B cell (primary cell): ENCODE measurements at regions not wholly inside any gene's neighbourhood (a gene's known extent, or its start where the extent isn't known, plus 50 kb on each side); places are given as distances from the start of the nearest gene placed in this dataset.

Experiments used
- ATAC-seq: fragments of 200-7000 bp; cut with Tn5 transposase; one replicate; pipeline ENCODE4 v1.10.0; 2021; ENCODE audit warnings: low read depth, mild to moderate bottlenecking, moderate number of reproducible peaks, moderate library complexity
- CTCF ChIA-PET: fragments of 350-600 bp; sonication (Branson Sonifier 250); formaldehyde crosslinking; loops from one replicate; lab custom pipeline; 2021; ENCODE audit warnings: antibody characterized with exemption, inconsistent platforms; lab: Charles Lee
- POLR2A ChIA-PET: fragments of 350-600 bp; sonication (Branson Sonifier 250); formaldehyde crosslinking; loops from one replicate; lab custom pipeline; 2021; ENCODE audit warnings: antibody characterized with exemption; lab: Charles Lee
- DNase-seq: peaks from one replicate; pipeline ENCODE4 v3.0.0; 2013
- H2AFZ ChIP-seq: 2 replicates; pipeline ENCODE4 v1.6.1; 2012; ENCODE audit warnings: mild to moderate bottlenecking, low read depth, low read length; ENCODE audit not compliant: insufficient read depth, poor library complexity, severe bottlenecking
- H3K27ac ChIP-seq, 2 donors: 1 replicate in 1 of 2; 2 replicates in 1 of 2; pipeline ENCODE4 v1.5.1; 2012 to 2013; ENCODE audit warnings: low read length in 2 of 2, mild to moderate bottlenecking in 2 of 2, moderate library complexity in 1 of 2
- H3K27me3 ChIP-seq, 4 experiments: fragments of 200-600 bp in 1 of 4; sonication (generic) in 1 of 4; replicated peaks in 1 of 4; 1 replicate in 2 of 4; 2 replicates in 2 of 4; pipeline versions ENCODE4 v1.6.1 to v1.7.0; 2013 to 2016; ENCODE audit warnings: low read length in 3 of 4, mild to moderate bottlenecking in 2 of 4, mixed read lengths in 1 of 4, moderate library complexity in 1 of 4; ENCODE audit not compliant: insufficient read depth in 4 of 4, control insufficient read depth in 3 of 4; ENCODE audit errors: control extremely low read depth in 1 of 4
- H3K36me3 ChIP-seq, 2 experiments: replicated peaks in 1 of 2; 1 replicate in 1 of 2; 2 replicates in 1 of 2; pipeline versions ENCODE4 v1.6.1 to v1.7.1; 2013; ENCODE audit warnings: low read length in 1 of 2; ENCODE audit not compliant: insufficient read depth in 2 of 2, control insufficient read depth in 1 of 2; ENCODE audit errors: control extremely low read depth in 1 of 2, extremely low read depth in 1 of 2
- H3K4me1 ChIP-seq, 2 donors: fragments of 200-600 bp in 1 of 2; sonication (generic) in 1 of 2; 1 replicate in 1 of 2; 2 replicates in 1 of 2; pipeline versions ENCODE4 v1.5.1 to v1.6.1; 2013 to 2017; ENCODE audit warnings: low read length in 2 of 2; ENCODE audit not compliant: control insufficient read depth in 2 of 2, insufficient read depth in 2 of 2
- H3K4me2 ChIP-seq: replicated peaks from 2 replicates; pipeline ENCODE3; 2012; ENCODE audit warnings: mild to moderate bottlenecking, low read depth, low read length; ENCODE audit not compliant: poor library complexity, severe bottlenecking
- H3K4me3 ChIP-seq, 5 experiments: fragments of 200-600 bp in 1 of 5; sonication (generic) in 1 of 5; 1 replicate in 3 of 5; 2 replicates in 2 of 5; pipeline versions ENCODE4 v1.5.1 to v1.7.0; 2011 to 2016; ENCODE audit warnings: low read length in 4 of 5, mild to moderate bottlenecking in 4 of 5, low read depth in 2 of 5, control low read depth in 1 of 5, moderate library complexity in 1 of 5; ENCODE audit not compliant: insufficient read depth in 1 of 5; ENCODE audit errors: control extremely low read depth in 1 of 5, extremely low read depth in 1 of 5
- H3K79me2 ChIP-seq: fragments of 200-600 bp; sonication (generic); one replicate; pipeline ENCODE4 v1.6.0; 2016; ENCODE audit warnings: low read length; ENCODE audit not compliant: control insufficient read depth, insufficient read depth
- H3K9ac ChIP-seq: fragments of 200-600 bp; sonication (generic); 2 replicates; pipeline ENCODE4 v1.6.1; 2017; ENCODE audit warnings: mild to moderate bottlenecking, low read length, moderate library complexity
- H3K9me3 ChIP-seq, 3 donors: one replicate each; pipeline versions ENCODE4 v1.6.1 to v1.7.1; 2013; ENCODE audit warnings: low read length in 2 of 3; ENCODE audit not compliant: control insufficient read depth in 2 of 3, insufficient read depth in 1 of 3; ENCODE audit errors: control extremely low read depth in 1 of 3
- H4K20me1 ChIP-seq: 2 replicates; pipeline ENCODE4 v1.6.0; 2012; ENCODE audit warnings: mild to moderate bottlenecking, low read length; ENCODE audit not compliant: insufficient read depth, control insufficient read depth, poor library complexity, severe bottlenecking
- H3K27ac Mint-ChIP-seq: one replicate; pipeline ENCODE4 v1.8.0; 2021; ENCODE audit warnings: mixed read lengths
- H3K27me3 Mint-ChIP-seq: one replicate; pipeline ENCODE4 v1.8.0; 2021; ENCODE audit warnings: mixed read lengths
- H3K4me1 Mint-ChIP-seq: one replicate; pipeline ENCODE4 v1.8.0; 2021; ENCODE audit warnings: mixed read lengths
- H3K4me3 Mint-ChIP-seq: one replicate; pipeline ENCODE4 v1.8.0; 2021; ENCODE audit warnings: mixed read lengths
- H3K9me3 Mint-ChIP-seq: one replicate; pipeline ENCODE4 v1.8.0; 2022; ENCODE audit warnings: mixed read lengths; ENCODE audit not compliant: insufficient read depth
- CTCF ChIP-seq: fragments of 200-600 bp; IDR thresholded peaks from one replicate; pipeline ENCODE4 v1.8.0; 2022; ENCODE audit warnings: antibody characterized with exemption, mild to moderate bottlenecking
- EZH2 ChIP-seq: IDR thresholded peaks from 2 replicates; pipeline ENCODE4 v1.6.1; 2012; ENCODE audit warnings: borderline replicate concordance, low read depth, mild to moderate bottlenecking, moderate library complexity, low read length; ENCODE audit not compliant: insufficient read depth, poor library complexity, severe bottlenecking
- WGBS: methylation state at CpG from one replicate; pipeline ENCODE4 v1.1.5; 2013; ENCODE audit warnings: missing lambda C conversion rate; ENCODE audit not compliant: insufficient coverage; 5-methylcytosine and 5-hydroxymethylcytosine counted together
- intact Hi-C: fragments of 100-400 bp; cut with micrococcal nuclease; formaldehyde crosslinking; loops from one replicate; pipeline ENCODE4 v1.10.0; 2022

DNA sequence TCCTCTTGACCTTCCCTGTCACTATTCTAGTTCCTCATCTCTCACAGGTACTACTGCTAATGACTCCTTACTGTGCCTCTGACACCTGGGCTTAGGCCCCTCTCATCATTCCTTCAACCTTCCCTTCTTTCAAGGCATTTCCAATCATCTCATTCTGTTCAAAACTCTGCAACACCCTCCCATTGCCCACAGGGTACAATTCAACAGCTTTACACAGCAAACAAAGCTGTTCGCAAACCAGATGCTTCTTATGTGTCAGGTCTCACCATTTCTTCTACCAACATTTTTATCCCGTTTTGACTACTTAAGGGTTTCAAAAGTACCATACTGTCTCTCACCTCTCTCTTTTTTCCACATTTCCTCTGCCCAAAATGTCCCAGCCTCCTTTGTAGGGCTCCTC is 84.4 kb upstream of the ID4 start:
- no peak overlapping the region for H3K4me2 ChIP-seq
- H3K4me1 ChIP-seq = no peaks in the 10 kb centered on the region
- DNase-seq = no peak
- H3K36me3 ChIP-seq = no peaks in the 10 kb centered on the region
- no peaks in the 10 kb centered on the region for H4K20me1 ChIP-seq
- ChIA-PET CTCF (no interaction called here), POLR2A (no interaction called here)
- WGBS = 79% methylated on average over 2 of the region's 2 CpGs
- H2AFZ ChIP-seq = no peak overlapping the region
- H3K79me2 ChIP-seq = no peaks in the 10 kb centered on the region
- no peak overlapping the region for H3K4me3 ChIP-seq
- Mint-ChIP-seq H3K4me3 (no peak overlapping the region), H3K27me3 (no peaks in the 10 kb centered on the region), H3K27ac (no peak overlapping the region), H3K9me3 (no peaks in the 10 kb centered on the region), H3K4me1 (no peaks in the 10 kb centered on the region)
- peaks cover 0 to 6% (median 0%) of the 10 kb centered on the region in 3 donors for H3K9me3 ChIP-seq
- ATAC-seq = no peak
- H3K9ac ChIP-seq = no peak overlapping the region
- H3K27me3 ChIP-seq = no peaks in the 10 kb centered on the region
- H3K27ac ChIP-seq = no peak overlapping the region
- intact Hi-C loops = loop anchor here (10.0 kb wide), 1 partner anchor 1732 kb away; no protein-coding TSS in a partner anchor
- TF ChIP-seq CTCF = no peak
- TF ChIP-seq EZH2 = no peak

DNA sequence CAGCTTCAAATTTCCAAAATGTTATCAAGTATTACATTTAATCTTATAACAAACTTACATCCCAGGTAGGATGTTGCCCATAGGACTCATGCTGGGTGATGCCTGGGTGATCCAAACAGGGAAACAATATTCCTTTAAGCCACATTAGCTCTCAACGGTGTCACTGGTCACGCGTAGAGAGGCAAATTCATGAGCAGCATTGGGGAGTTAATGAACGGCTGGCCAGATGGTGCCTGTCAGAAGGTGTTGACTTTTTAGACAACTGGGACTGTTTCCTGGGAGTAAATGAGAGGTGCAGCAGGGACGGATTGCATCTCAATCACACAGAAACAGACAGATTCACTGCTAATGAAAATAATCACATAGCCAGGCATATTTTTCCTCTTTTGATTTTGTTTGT is 83.3 kb upstream of the ID4 start:
- Histone ChIP-seq H3K27me3 (no peaks in the 10 kb centered on the region), H3K4me3 (no peak overlapping the region), H3K9me3 (peaks cover 0 to 6% (median 0%) of the 10 kb centered on the region in 3 donors), H4K20me1 (no peaks in the 10 kb centered on the region), H3K4me2 (no peak overlapping the region), H2AFZ (no peak overlapping the region), H3K4me1 (no peaks in the 10 kb centered on the region), H3K36me3 (no peaks in the 10 kb centered on the region), H3K79me2 (no peaks in the 10 kb centered on the region), H3K27ac (no peak overlapping the region), H3K9ac (no peak overlapping the region)
- TF ChIP-seq EZH2 (no peak), CTCF (no peak)
- ChIA-PET POLR2A (no interaction called here), CTCF (no interaction called here)
- DNase-seq = no peak
- peaks cover 2% of the 10 kb centered on the region for H3K9me3 Mint-ChIP-seq
- intact Hi-C loops = loop anchor here (10.0 kb wide), 1 partner anchor 1731 kb away; no protein-coding TSS in a partner anchor
- no peaks in the 10 kb centered on the region for H3K4me1 Mint-ChIP-seq
- H3K4me3 Mint-ChIP-seq = no peak overlapping the region
- H3K27me3 Mint-ChIP-seq = no peaks in the 10 kb centered on the region
- no peak for ATAC-seq
- H3K27ac Mint-ChIP-seq = no peak overlapping the region
- 55% methylated on average over 4 of the region's 5 CpGs for WGBS
